ENCODE measurements at regions not wholly inside any gene's neighbourhood (a gene's known extent, or its start where the extent isn't known, plus 50 kb on each side); places are given as distances from the start of the nearest gene placed in this dataset.

GRCh38 chr3:148395821-148396220 is 301.9 kb upstream of the AGTR1 start:
- H3K27ac ChIP-seq: no peak overlapping the region
- H3K9me3 ChIP-seq: no peaks in the 10 kb centered on the region
- no peaks in the 10 kb centered on the region for H3K4me1 ChIP-seq
- H3K36me3 ChIP-seq: no peaks in the 10 kb centered on the region
- DNase-seq (ENCODE audit: low spot score in 2 of 2): no peak
- no peak overlapping the region for H3K4me3 ChIP-seq
- TF ChIP-seq EP300 (IDR thresholded peaks at IDR 0.05) (no peak), POLR2A (IDR thresholded peaks at IDR 0.05) (no peak), CTCF (IDR thresholded peaks at IDR 0.05) (no peak)
- no peaks in the 10 kb centered on the region for H3K27me3 ChIP-seq

- no peaks in the 10 kb centered on the region for H3K9me3 ChIP-seq
- no peaks in the 10 kb centered on the region for H3K4me1 ChIP-seq
- 65 to 77% methylated on average over 1 of the region's 1 CpG for WGBS, 2 donors
- TF ChIP-seq POLR2A (IDR thresholded peaks at IDR 0.05) (no peak), EP300 (IDR thresholded peaks at IDR 0.05) (no peak), CTCF (IDR thresholded peaks at IDR 0.05) (no peak)
- no peaks in the 10 kb centered on the region for H3K36me3 ChIP-seq
- no peak for DNase-seq (ENCODE audit: low spot score in 2 of 2)
- no peaks in the 10 kb centered on the region for H3K27me3 ChIP-seq
- no peak overlapping the region for H3K27ac ChIP-seq
- no peak overlapping the region for H3K4me3 ChIP-seq
Measured at GRCh38 chr3:148400754-148401153, 296.9 kb upstream of the AGTR1 start.

GRCh38 chr3:148408667-148409066 is 289.0 kb upstream of the AGTR1 start:
- no peaks in the 10 kb centered on the region for H3K27me3 ChIP-seq
- no peaks in the 10 kb centered on the region for H3K36me3 ChIP-seq
- WGBS, 2 donors: 84 to 88% methylated on average over 3 of the region's 3 CpGs
- no peaks in the 10 kb centered on the region for H3K4me1 ChIP-seq
- H3K9me3 ChIP-seq: no peaks in the 10 kb centered on the region
- no peak for DNase-seq (ENCODE audit: low spot score in 2 of 2)
- H3K4me3 ChIP-seq: no peak overlapping the region
- TF ChIP-seq CTCF (IDR thresholded peaks at IDR 0.05) (no peak), POLR2A (IDR thresholded peaks at IDR 0.05) (no peak), EP300 (IDR thresholded peaks at IDR 0.05) (no peak)
- H3K27ac ChIP-seq: no peak overlapping the region

GRCh38 chr3:148420242-148420641 is 277.5 kb upstream of the AGTR1 start:
- H3K27me3 ChIP-seq: no peaks in the 10 kb centered on the region
- DNase-seq (ENCODE audit: low spot score in 2 of 2): no peak
- 82 to 88% methylated on average over 6 of the region's 6 CpGs for WGBS, 2 donors

More at GRCh38 chr3:148420242-148420641, 277.5 kb upstream of the AGTR1 start:
- Histone ChIP-seq H3K36me3 (no peaks in the 10 kb centered on the region), H3K4me3 (no peak overlapping the region), H3K27ac (no peak overlapping the region), H3K9me3 (no peaks in the 10 kb centered on the region), H3K4me1 (no peaks in the 10 kb centered on the region)
- TF ChIP-seq EP300 (IDR thresholded peaks at IDR 0.05) (no peak), POLR2A (IDR thresholded peaks at IDR 0.05) (no peak), CTCF (IDR thresholded peaks at IDR 0.05) (no peak)
